ENCODE measurements at regions not wholly inside any gene's neighbourhood (a gene's known extent, or its start where the extent isn't known, plus 50 kb on each side); places are given as distances from the start of the nearest gene placed in this dataset.

- TF ChIP-seq NFIC (IDR thresholded peaks at IDR 0.05; ENCODE audit: borderline replicate concordance) (no peak), ELF1 (IDR thresholded peaks at IDR 0.05) (no peak), TAF1 (IDR thresholded peaks at IDR 0.05; ENCODE audit: borderline replicate concordance, low read depth, low read length) (no peak), EP300 (IDR thresholded peaks at IDR 0.05; ENCODE audit: borderline replicate concordance in 1 of 2, low read depth in 1 of 2, low read length in 1 of 2) (no peak), MAX (IDR thresholded peaks at IDR 0.05; ENCODE audit: low read depth) (no peak), REST (IDR thresholded peaks at IDR 0.05; ENCODE audit: low read depth, low read length) (no peak), CTCF (IDR thresholded peaks at IDR 0.05) (no peak), ZBTB33 (IDR thresholded peaks at IDR 0.05; ENCODE audit: borderline replicate concordance, low read depth) (no peak), POLR2AphosphoS5 (IDR thresholded peaks at IDR 0.05; ENCODE audit: low read depth, low read length) (no peak), RFX5 (IDR thresholded peaks at IDR 0.05; ENCODE audit: low read length) (no peak), USF1 (IDR thresholded peaks at IDR 0.05; ENCODE audit: borderline replicate concordance, low read depth) (no peak), YY1 (IDR thresholded peaks at IDR 0.05; ENCODE audit: low read depth) (no peak)
Measured at GRCh38 chr3:26375843-26376530, 246.6 kb upstream of the LRRC3B start.

Data from SK-N-SH (cell line).